ENCODE measurements at regions not wholly inside any gene's neighbourhood (a gene's known extent, or its start where the extent isn't known, plus 50 kb on each side); places are given as distances from the start of the nearest gene placed in this dataset.
"Not testable (repeated sequence)": the region's sequence is repeated elsewhere in the genome, so short reads cannot be mapped to it uniquely, and the experiment has no call there.

GRCh38 chr6:118367314-118367713 is 180.8 kb upstream of the PLN start:
- TF ChIP-seq, protein P1, sequence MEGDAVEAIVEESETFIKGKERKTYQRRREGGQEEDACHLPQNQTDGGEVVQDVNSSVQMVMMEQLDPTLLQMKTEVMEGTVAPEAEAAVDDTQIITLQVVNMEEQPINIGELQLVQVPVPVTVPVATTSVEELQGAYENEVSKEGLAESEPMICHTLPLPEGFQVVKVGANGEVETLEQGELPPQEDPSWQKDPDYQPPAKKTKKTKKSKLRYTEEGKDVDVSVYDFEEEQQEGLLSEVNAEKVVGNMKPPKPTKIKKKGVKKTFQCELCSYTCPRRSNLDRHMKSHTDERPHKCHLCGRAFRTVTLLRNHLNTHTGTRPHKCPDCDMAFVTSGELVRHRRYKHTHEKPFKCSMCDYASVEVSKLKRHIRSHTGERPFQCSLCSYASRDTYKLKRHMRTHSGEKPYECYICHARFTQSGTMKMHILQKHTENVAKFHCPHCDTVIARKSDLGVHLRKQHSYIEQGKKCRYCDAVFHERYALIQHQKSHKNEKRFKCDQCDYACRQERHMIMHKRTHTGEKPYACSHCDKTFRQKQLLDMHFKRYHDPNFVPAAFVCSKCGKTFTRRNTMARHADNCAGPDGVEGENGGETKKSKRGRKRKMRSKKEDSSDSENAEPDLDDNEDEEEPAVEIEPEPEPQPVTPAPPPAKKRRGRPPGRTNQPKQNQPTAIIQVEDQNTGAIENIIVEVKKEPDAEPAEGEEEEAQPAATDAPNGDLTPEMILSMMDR (IDR thresholded peaks at IDR 0.05), result no peak
- TF ChIP-seq POLR2A (IDR thresholded peaks at IDR 0.05), result no peak
- Histone ChIP-seq H3K4me1 (no peaks in the 10 kb centered on the region), H3K4me3 (replicated peaks in 1 of 3) (no peak overlapping the region), H3K27ac (no peak overlapping the region), H3K27me3 (no peaks in the 10 kb centered on the region), H3K36me3 (no peaks in the 10 kb centered on the region), H3K9me3 (no peaks in the 10 kb centered on the region)
- no peak for DNase-seq
- intact Hi-C loops (cut with DNase I), result no loop called here

DNA sequence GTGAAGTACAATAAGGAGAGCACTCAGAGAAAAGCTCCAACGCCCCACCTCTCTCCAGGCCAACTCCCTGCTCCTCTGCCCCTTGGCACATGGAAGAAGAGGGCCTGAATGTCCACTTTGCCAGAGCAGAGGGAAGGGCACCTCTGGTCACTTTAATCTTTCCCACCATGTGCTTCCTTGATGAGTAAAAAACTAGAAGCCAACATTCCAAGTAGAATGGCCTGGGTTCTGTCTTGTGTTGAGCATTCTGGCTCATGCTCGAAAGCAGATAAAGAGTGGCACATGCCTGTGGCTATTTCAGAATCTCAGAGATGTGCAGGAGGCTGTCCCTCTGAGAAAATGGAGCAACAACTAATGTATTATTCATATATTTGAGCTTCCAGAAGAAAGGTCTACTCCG is 177.4 kb upstream of the PLN start:
- H3K9me3 ChIP-seq, result no peaks in the 10 kb centered on the region
- no peaks in the 10 kb centered on the region for H3K4me1 ChIP-seq
- no peak overlapping the region for H3K4me3 ChIP-seq (replicated peaks in 1 of 3)
- intact Hi-C loops (cut with DNase I), result no loop called here
- DNase-seq, result no peak
- WGBS, 2 donors, result 84 to 90% methylated on average over 3 of the region's 3 CpGs
- H3K27ac ChIP-seq, result no peak overlapping the region
- TF ChIP-seq, protein P1 (IDR thresholded peaks at IDR 0.05), result no peak
- no peak for TF ChIP-seq POLR2A (IDR thresholded peaks at IDR 0.05)
- no peaks in the 10 kb centered on the region for H3K36me3 ChIP-seq
- H3K27me3 ChIP-seq, result no peaks in the 10 kb centered on the region

GRCh38 chr6:118371955-118372354 is 176.1 kb upstream of the PLN start:
- H3K9me3 ChIP-seq, result no peaks in the 10 kb centered on the region
- H3K27me3 ChIP-seq, result no peaks in the 10 kb centered on the region
- no peaks in the 10 kb centered on the region for H3K4me1 ChIP-seq
- no peak overlapping the region for H3K4me3 ChIP-seq (replicated peaks in 1 of 3)
- no peaks in the 10 kb centered on the region for H3K36me3 ChIP-seq
- intact Hi-C loops (cut with DNase I), result no loop called here
- 86 to 100% methylated on average over 1 of the region's 1 CpG for WGBS, 2 donors
- no peak for TF ChIP-seq POLR2A (IDR thresholded peaks at IDR 0.05)
- TF ChIP-seq, protein P1 (IDR thresholded peaks at IDR 0.05), result no peak
- H3K27ac ChIP-seq, result no peak overlapping the region
- no peak for DNase-seq

GRCh38 chr6:118372413-118372812 is 175.7 kb upstream of the PLN start:
- DNase-seq, result no peak
- Histone ChIP-seq H3K27ac (no peak overlapping the region), H3K9me3 (no peaks in the 10 kb centered on the region)

DNA sequence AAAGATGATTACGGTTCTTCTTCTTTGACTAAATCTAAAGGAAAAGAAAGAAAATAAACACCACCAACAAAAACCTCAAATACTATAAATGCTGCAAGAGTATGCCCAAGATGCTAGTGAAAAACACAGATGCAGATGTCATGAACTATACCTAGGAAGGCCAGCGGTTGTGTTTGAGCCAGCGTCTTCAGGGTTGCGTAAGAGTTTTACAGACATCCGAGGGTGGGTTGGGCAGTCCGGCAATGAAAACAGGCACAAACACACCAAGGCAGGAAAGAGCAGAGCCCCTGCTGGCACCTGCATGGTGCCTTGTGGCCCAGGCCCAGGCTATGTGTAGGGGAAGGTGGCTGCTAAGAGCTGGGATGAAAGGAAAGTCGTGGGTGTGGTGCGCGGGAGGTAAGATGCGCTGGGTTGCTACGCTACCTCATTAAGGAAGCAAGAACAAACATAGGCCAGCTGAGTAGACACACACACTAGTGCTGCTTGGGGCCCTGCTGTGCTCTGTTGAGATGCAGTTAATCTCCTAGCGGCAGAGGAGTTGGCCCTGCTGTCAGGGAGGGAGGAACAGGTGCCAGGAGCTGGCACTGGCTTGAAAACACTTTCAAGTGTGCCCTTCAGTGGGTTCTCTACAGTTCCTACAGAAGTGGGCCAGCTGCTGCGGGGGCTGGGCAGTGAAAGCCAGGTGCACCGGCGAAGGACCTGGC is 170.2 kb upstream of the PLN start:
- no peaks in the 10 kb centered on the region for H3K4me1 ChIP-seq
- no peaks in the 10 kb centered on the region for H3K36me3 ChIP-seq
- no peaks in the 10 kb centered on the region for H3K27me3 ChIP-seq
- WGBS, 2 donors, result 52 to 55% methylated on average over 12 to 15 of the region's 15 CpGs
- intact Hi-C loops (cut with DNase I), result no loop called here
- H3K27ac ChIP-seq, result no peak overlapping the region
- H3K9me3 ChIP-seq, result no peaks in the 10 kb centered on the region
- peak; percentile 49 to 53 for DNase-seq
- H3K4me3 ChIP-seq (replicated peaks in 1 of 3), result no peak overlapping the region
- no peak for TF ChIP-seq POLR2A (IDR thresholded peaks at IDR 0.05)
- TF ChIP-seq, protein P1 (IDR thresholded peaks at IDR 0.05), result no peak

More at GRCh38 chr6:118372413-118372812, 175.7 kb upstream of the PLN start:
- intact Hi-C loops (cut with DNase I), result no loop called here
- H3K36me3 ChIP-seq, result no peaks in the 10 kb centered on the region
- H3K4me3 ChIP-seq (replicated peaks in 1 of 3), result no peak overlapping the region
- H3K27me3 ChIP-seq, result no peaks in the 10 kb centered on the region
- no peaks in the 10 kb centered on the region for H3K4me1 ChIP-seq
- TF ChIP-seq, protein P1 (IDR thresholded peaks at IDR 0.05), result no peak
- TF ChIP-seq POLR2A (IDR thresholded peaks at IDR 0.05), result no peak

DNA sequence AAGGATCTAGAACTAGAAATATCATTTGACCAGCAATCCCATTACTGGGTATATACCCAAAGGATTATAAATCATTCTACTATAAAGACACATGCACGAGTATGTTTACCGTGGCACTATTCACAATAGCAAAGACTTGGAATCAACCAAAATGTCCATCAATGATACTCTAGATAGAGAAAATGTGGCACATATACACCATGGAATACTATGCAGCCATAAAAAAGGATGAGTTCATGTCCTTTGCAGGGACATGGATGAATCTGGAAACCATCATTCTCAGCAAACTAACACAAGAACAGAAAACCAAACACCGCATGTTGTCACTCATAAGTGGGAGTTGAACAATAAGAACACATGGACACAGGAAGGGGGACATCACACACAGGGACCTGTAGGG is 167.5 kb upstream of the PLN start:
- H3K27me3 ChIP-seq; H3K27ac ChIP-seq; intact Hi-C loops (cut with DNase I); H3K4me3 ChIP-seq (replicated peaks in 1 of 3); H3K36me3 ChIP-seq; DNase-seq; H3K9me3 ChIP-seq; H3K4me1 ChIP-seq: not testable (repeated sequence)
- 96 to 97% methylated on average over 3 of the region's 3 CpGs for WGBS, 2 donors
